NCI-H446 treated with DMSO at 0.1 percent for 48 hours (cell line): ENCODE measurements at regions not wholly inside any gene's neighbourhood (a gene's known extent, or its start where the extent isn't known, plus 50 kb on each side); places are given as distances from the start of the nearest gene placed in this dataset.
"Not testable (repeated sequence)": the region's sequence is repeated elsewhere in the genome, so short reads cannot be mapped to it uniquely, and the experiment has no call there.

Experiments used
- DNase-seq: peaks from one replicate; lab custom pipeline; 2025; lab: John Stamatoyannopoulos, UW

- DNase-seq = no peak
These were observed 830.8 kb upstream of the AUTS2 start for GRCh38 chr7:68767462-68767861.

- no peak for DNase-seq
These were observed 827.6 kb upstream of the AUTS2 start for GRCh38 chr7:68770649-68771048.

- no peak for DNase-seq
These were observed 821.9 kb upstream of the AUTS2 start for GRCh38 chr7:68776326-68776725.

GRCh38 chr7:68783684-68784083 is 814.6 kb upstream of the AUTS2 start:
- DNase-seq = no peak

- no peak for DNase-seq
These were observed 813.2 kb upstream of the AUTS2 start for GRCh38 chr7:68785036-68785435.

- DNase-seq = no peak
These were observed 810.7 kb upstream of the AUTS2 start for GRCh38 chr7:68787566-68787965.

- not testable (repeated sequence) for DNase-seq
These were observed 809.7 kb upstream of the AUTS2 start for GRCh38 chr7:68788529-68788928.

- no peak for DNase-seq
These were observed 808.7 kb upstream of the AUTS2 start for GRCh38 chr7:68789597-68789996.

- DNase-seq = no peak
These were observed 805.9 kb upstream of the AUTS2 start for GRCh38 chr7:68792351-68792750.

- no peak for DNase-seq
These were observed 804.8 kb upstream of the AUTS2 start for GRCh38 chr7:68793513-68793912.

- DNase-seq = no peak
These were observed 798.0 kb upstream of the AUTS2 start for GRCh38 chr7:68800316-68800715.

- no peak for DNase-seq
These were observed 793.1 kb upstream of the AUTS2 start for GRCh38 chr7:68805159-68805558.

GRCh38 chr7:68807666-68808065 is 790.6 kb upstream of the AUTS2 start:
- no peak for DNase-seq

GRCh38 chr7:68813551-68814080 is 784.7 kb upstream of the AUTS2 start:
- no peak for DNase-seq

- no peak for DNase-seq
These were observed 781.8 kb upstream of the AUTS2 start for GRCh38 chr7:68816491-68816890.

- no peak for DNase-seq
These were observed 778.0 kb upstream of the AUTS2 start for GRCh38 chr7:68820321-68820720.

- DNase-seq = no peak
These were observed 776.4 kb upstream of the AUTS2 start for GRCh38 chr7:68821846-68822245.

GRCh38 chr7:68823996-68824780 is 774.1 kb upstream of the AUTS2 start:
- DNase-seq = no peak

- DNase-seq = no peak
These were observed 769.7 kb upstream of the AUTS2 start for GRCh38 chr7:68828575-68828974.

- DNase-seq = no peak
These were observed 764.9 kb upstream of the AUTS2 start for GRCh38 chr7:68833422-68833821.

GRCh38 chr7:68839014-68839413 is 759.3 kb upstream of the AUTS2 start:
- DNase-seq = no peak

- no peak for DNase-seq
These were observed 757.3 kb upstream of the AUTS2 start for GRCh38 chr7:68840991-68841390.

GRCh38 chr7:68843985-68844384 is 754.3 kb upstream of the AUTS2 start:
- DNase-seq = not testable (repeated sequence)

- no peak for DNase-seq
These were observed 751.4 kb upstream of the AUTS2 start for GRCh38 chr7:68846811-68847325.
